ENCODE measurements at regions not wholly inside any gene's neighbourhood (a gene's known extent, or its start where the extent isn't known, plus 50 kb on each side); places are given as distances from the start of the nearest gene placed in this dataset.

- no peak for DNase-seq (ENCODE audit: low read depth in 2 of 2)
Measured at GRCh38 chr18:75915941-75916623, 488.6 kb upstream of the SMIM21 start.

- DNase-seq (ENCODE audit: low read depth in 2 of 2): no peak
Measured at GRCh38 chr18:75912829-75913228, 485.3 kb upstream of the SMIM21 start.

- DNase-seq (ENCODE audit: low read depth in 2 of 2): no peak
Measured at GRCh38 chr18:75904416-75904815, 476.9 kb upstream of the SMIM21 start.

- DNase-seq (ENCODE audit: low read depth in 2 of 2): no peak
Measured at GRCh38 chr18:75898651-75899050, 471.1 kb upstream of the SMIM21 start.

GRCh38 chr18:75897386-75897785 lies 469.9 kb upstream of the SMIM21 start:
- DNase-seq (ENCODE audit: low read depth in 2 of 2): no peak

- no peak for DNase-seq (ENCODE audit: low read depth in 2 of 2)
Measured at GRCh38 chr18:75896865-75897264, 469.4 kb upstream of the SMIM21 start.

GRCh38 chr18:75895135-75895534 lies 467.6 kb upstream of the SMIM21 start:
- DNase-seq (ENCODE audit: low read depth in 2 of 2): no peak

GRCh38 chr18:75884728-75885127 lies 457.2 kb upstream of the SMIM21 start:
- no peak for DNase-seq (ENCODE audit: low read depth in 2 of 2)

GRCh38 chr18:75880925-75881504 lies 453.5 kb upstream of the SMIM21 start:
- DNase-seq (ENCODE audit: low read depth in 2 of 2): no peak

- DNase-seq (ENCODE audit: low read depth in 2 of 2): no peak
Measured at GRCh38 chr18:75880266-75880665, 452.8 kb upstream of the SMIM21 start.

- no peak for DNase-seq (ENCODE audit: low read depth in 2 of 2)
Measured at GRCh38 chr18:75879196-75879595, 451.7 kb upstream of the SMIM21 start.

GRCh38 chr18:75875559-75875958 lies 448.1 kb upstream of the SMIM21 start:
- DNase-seq (ENCODE audit: low read depth in 2 of 2): no peak

- DNase-seq (ENCODE audit: low read depth in 2 of 2): no peak
Measured at GRCh38 chr18:75874401-75875089, 447.0 kb upstream of the SMIM21 start.

GRCh38 chr18:75871596-75871995 lies 444.1 kb upstream of the SMIM21 start:
- DNase-seq (ENCODE audit: low read depth in 2 of 2): no peak

- no peak for DNase-seq (ENCODE audit: low read depth in 2 of 2)
Measured at GRCh38 chr18:75869162-75869561, 441.7 kb upstream of the SMIM21 start.

- no peak for DNase-seq (ENCODE audit: low read depth in 2 of 2)
Measured at GRCh38 chr18:75868031-75868430, 440.5 kb upstream of the SMIM21 start.

GRCh38 chr18:75865639-75866038 lies 438.1 kb upstream of the SMIM21 start:
- no peak for DNase-seq (ENCODE audit: low read depth in 2 of 2)

GRCh38 chr18:75864816-75865215 lies 437.3 kb upstream of the SMIM21 start:
- no peak for DNase-seq (ENCODE audit: low read depth in 2 of 2)

- DNase-seq (ENCODE audit: low read depth in 2 of 2): no peak
Measured at GRCh38 chr18:75863696-75864095, 436.2 kb upstream of the SMIM21 start.

- DNase-seq (ENCODE audit: low read depth in 2 of 2): no peak
Measured at GRCh38 chr18:75862458-75862857, 435.0 kb upstream of the SMIM21 start.

GRCh38 chr18:75860166-75860565 lies 432.7 kb upstream of the SMIM21 start:
- DNase-seq (ENCODE audit: low read depth in 2 of 2): no peak

- no peak for DNase-seq (ENCODE audit: low read depth in 2 of 2)
Measured at GRCh38 chr18:75859533-75859932, 432.0 kb upstream of the SMIM21 start.

- DNase-seq (ENCODE audit: low read depth in 2 of 2): no peak
Measured at GRCh38 chr18:75858754-75859153, 431.3 kb upstream of the SMIM21 start.

All from fibroblast of skin of left biceps (primary cell).